GM12873 (cell line): ENCODE measurements at regions not wholly inside any gene's neighbourhood (a gene's known extent, or its start where the extent isn't known, plus 50 kb on each side); places are given as distances from the start of the nearest gene placed in this dataset.

ENCODE experiments used
- TF ChIP-seq, protein P1 (sequence below): IDR thresholded peaks from 2 replicates; pipeline ENCODE4 v1.5.1; 2012; ENCODE audit warnings: low read depth, mild to moderate bottlenecking, moderate library complexity, low read length, control low read depth; ENCODE audit not compliant: insufficient read depth; ENCODE audit errors: missing control alignments

DNA sequence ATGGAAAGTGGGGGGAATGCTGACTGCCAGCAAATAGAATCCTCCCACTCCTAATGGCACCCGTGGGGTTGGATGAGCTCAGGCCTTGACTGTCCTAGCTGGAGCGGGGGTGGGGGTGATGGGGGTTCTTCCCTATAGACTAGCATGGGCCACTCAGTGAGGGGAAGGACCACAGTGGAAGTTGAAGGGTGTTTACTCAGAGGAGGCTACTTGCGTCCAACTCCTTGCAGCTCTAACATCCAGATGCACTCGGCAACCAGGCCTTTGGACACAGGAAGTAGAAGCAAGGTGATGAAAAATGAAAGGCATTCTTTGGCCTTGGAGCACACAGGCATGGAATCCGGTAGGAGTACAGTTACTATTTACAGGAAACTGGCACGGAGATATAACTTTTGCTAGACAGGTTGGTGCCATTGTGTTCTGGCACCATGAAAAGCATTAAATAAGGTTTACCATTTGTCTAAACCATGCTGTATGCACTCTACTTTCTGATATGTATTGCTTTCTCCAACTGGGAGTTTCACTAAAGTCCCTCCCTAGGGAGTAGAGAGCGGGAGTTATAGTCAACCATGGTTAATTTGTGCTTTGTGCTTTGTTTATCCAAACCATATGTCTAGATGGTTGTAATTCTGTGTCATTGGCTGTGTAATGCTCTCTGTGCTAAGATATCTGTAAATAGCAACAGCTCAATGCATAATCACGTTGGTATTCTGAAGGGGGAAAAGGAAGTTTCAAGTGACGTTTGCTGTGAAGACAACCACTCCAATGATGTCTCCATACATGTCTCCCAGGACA lies 125.3 kb downstream of the TSHZ3 start:
- TF ChIP-seq, protein P1, sequence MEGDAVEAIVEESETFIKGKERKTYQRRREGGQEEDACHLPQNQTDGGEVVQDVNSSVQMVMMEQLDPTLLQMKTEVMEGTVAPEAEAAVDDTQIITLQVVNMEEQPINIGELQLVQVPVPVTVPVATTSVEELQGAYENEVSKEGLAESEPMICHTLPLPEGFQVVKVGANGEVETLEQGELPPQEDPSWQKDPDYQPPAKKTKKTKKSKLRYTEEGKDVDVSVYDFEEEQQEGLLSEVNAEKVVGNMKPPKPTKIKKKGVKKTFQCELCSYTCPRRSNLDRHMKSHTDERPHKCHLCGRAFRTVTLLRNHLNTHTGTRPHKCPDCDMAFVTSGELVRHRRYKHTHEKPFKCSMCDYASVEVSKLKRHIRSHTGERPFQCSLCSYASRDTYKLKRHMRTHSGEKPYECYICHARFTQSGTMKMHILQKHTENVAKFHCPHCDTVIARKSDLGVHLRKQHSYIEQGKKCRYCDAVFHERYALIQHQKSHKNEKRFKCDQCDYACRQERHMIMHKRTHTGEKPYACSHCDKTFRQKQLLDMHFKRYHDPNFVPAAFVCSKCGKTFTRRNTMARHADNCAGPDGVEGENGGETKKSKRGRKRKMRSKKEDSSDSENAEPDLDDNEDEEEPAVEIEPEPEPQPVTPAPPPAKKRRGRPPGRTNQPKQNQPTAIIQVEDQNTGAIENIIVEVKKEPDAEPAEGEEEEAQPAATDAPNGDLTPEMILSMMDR, result no peak

DNA sequence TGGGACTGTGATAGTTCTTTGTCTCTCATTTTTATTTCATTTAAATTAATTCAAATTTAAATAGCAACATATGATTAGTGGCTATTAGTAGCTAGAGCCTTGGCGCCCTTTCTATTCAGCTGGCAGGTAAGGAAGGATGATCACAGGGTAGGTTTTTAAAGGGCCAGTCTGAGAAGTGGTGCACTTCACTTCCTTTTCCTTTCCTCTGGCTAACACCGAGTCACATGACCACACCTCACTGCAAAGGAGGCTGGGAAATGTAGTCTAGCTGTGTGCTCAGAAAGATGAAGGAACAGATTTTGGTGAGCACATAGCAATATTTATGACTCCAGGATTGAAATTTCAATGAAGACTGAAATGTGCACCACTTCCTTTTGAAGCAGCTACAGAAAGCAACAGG lies 128.7 kb downstream of the TSHZ3 start:
- TF ChIP-seq, protein P1, result no peak

DNA sequence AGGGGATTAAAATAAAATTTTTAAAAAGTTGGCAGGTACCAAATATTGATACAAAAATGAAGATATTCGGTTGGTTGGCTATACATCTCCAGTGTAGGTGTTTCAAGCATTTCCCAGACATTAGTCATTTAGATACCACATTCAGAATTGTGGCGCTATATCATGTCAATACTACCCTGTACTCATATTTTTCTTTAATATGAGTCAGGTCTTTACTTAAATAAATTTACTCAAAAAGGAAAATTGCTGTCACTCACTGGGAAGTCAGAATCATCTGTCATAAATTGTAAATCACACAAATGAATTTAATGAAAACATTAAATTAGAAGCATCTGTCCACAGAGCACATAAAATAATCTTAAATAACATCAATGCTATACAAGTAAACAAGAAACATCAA lies 134.2 kb downstream of the TSHZ3 start:
- TF ChIP-seq, protein P1, result no peak

DNA sequence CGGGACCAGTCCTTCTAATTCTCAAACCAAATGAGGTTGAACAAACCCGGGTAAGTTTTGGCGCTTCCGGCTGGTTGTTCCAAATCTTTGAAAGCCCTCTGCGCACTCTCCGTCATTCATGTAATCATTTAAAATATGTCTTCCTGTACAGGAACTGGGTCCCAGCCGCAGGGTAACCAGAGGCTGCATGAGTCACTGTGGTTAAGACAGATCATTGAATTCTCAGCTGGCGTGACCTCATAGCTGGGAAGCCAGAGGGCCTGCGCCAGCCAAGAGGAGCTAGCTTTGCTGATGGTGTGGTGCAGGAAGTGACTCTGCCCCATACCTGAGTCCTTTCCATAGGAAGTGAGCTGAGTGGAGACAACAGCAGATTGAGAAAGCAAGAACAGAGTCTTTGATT lies 135.2 kb downstream of the TSHZ3 start:
- TF ChIP-seq, protein P1, result no peak

DNA sequence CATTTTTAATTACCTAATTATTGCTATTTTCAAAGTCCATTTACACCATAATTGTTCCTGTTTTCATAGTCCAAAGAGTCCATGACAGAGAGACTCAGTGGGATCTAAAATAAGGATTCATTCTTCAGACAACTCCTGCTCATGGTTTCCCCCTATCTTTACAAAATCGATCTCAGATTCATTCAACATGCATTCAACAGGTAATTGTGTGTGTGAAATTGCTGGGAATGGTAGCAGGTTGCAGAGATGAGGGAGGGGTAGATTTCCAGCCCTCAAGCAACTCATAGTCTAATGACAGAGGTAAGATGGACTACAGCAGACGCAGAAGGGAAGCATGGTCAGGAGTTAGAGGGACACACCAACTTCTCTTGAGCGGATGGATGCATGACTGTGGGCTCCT lies 138.1 kb downstream of the TSHZ3 start:
- TF ChIP-seq, protein P1, result no peak

DNA sequence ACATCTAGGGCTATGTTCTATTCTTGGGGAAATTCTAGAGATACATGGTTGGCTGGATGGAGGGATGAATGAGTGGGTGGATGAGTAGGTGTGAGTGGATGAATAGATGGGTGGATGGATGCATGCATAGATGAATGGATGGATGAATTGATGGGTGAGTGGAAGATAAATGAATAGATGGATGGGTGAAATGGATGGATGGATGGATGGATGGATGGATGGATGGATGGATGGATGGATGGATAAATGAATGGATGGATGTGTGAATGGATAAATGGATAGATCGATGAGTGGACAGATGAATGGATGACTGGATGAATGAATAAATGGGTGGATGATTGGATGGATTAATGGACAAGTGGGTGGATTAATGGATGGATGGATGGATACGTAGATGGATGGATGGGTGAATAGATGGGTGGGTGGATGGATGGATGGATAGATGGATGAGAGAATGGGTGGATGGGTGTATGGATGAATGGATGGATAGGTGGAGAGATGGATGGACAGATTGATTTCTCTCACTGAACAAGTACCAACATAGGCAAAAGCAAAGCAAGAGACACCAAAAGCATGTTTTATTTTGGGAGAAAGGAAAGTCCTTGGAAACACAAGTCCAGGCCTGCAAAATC lies 143.2 kb downstream of the TSHZ3 start:
- TF ChIP-seq, protein P1, result no peak

DNA sequence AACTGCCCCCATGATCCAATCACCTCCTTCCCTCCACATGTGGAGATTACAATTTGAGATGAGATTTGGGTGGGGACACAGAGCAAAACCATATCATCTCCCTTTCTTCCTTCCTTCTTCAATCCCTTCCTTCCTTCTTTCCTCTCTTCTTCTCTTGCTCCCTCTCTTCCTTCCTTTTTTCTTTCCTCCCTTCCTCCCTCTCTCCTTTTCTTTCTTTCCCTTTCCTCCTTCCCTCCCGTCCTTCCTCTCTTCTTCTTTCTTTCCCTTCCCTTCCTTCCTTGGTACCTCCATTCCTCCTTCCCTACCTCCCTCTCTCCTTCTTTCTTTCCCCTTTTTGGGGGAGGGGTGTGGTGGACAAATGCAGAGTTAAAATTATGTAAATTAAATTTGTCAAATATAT lies 145.1 kb downstream of the TSHZ3 start:
- TF ChIP-seq, protein P1, result no peak
